ENCODE measurements at regions not wholly inside any gene's neighbourhood (a gene's known extent, or its start where the extent isn't known, plus 50 kb on each side); places are given as distances from the start of the nearest gene placed in this dataset.

- TF ChIP-seq NFIX (CRISPR knock-in tag; IDR thresholded peaks at IDR 0.05; ENCODE audit: low read depth) (no peak), FOXK2 (conservative IDR thresholded peaks at IDR 0.05 in 1 of 2, IDR thresholded peaks at IDR 0.05 in 1 of 2; ENCODE audit: low read depth in 2 of 2) (no peak), SRSF7 (optimal IDR thresholded peaks at IDR 0.05; ENCODE audit: low read depth, low read length) (no peak), TCF7 (IDR thresholded peaks at IDR 0.05; ENCODE audit: borderline replicate concordance) (no peak), USF1 (CRISPR knock-in tag; IDR thresholded peaks at IDR 0.05) (peak; percentile 62; the same call in 1 of the 2 replicates), CREM (IDR thresholded peaks at IDR 0.05; ENCODE audit: low read depth) (peak; percentile 37; the same call in 1 of the 2 replicates), ARNT (IDR thresholded peaks at IDR 0.05) (peak in 1 of 2 experiments; percentile 23; a peak in 2 of 4 replicates), SP1 (CRISPR knock-in tag; IDR thresholded peaks at IDR 0.05) (0 out of 2 replicates have a peak, but pooled peaks have one; percentile 36), RBM22 (IDR thresholded peaks at IDR 0.05; ENCODE audit: low read depth, low read length, poor library complexity, severe bottlenecking) (no peak), POLR2H (tag; IDR thresholded peaks at IDR 0.05; ENCODE audit: low read depth) (peak; percentile 79), PHF8 (IDR thresholded peaks at IDR 0.05; ENCODE audit: borderline replicate concordance, low read length) (peak; percentile 73), NR2C1 (IDR thresholded peaks at IDR 0.05) (peak; percentile 77), NR2C1 (tag; IDR thresholded peaks at IDR 0.05) (peak; percentile 65; the same call in 1 of the 2 replicates), HMG20B (CRISPR knock-in tag; IDR thresholded peaks at IDR 0.05) (no peak), GTF2E2 (tag; IDR thresholded peaks at IDR 0.05) (peak; percentile 92), NR0B1 (IDR thresholded peaks at IDR 0.05; ENCODE audit: partially characterized antibody) (no peak), GABPA (tag; conservative IDR thresholded peaks at IDR 0.05; ENCODE audit: low read depth) (no peak), NRF1 (conservative IDR thresholded peaks at IDR 0.05 in 1 of 2, IDR thresholded peaks at IDR 0.05 in 1 of 2) (peak in 1 of 2 experiments; percentile 57; a peak in 1 of 4 replicates), YBX1 (IDR thresholded peaks at IDR 0.05) (no peak), DEAF1 (CRISPR knock-in tag; IDR thresholded peaks at IDR 0.05) (no peak)
Measured at GRCh38 chr7:145784809-145785780, 331.5 kb upstream of the CNTNAP2 start (continued).

Measured in K562 (cell line).